A673 (cell line): ENCODE measurements at regions not wholly inside any gene's neighbourhood (a gene's known extent, or its start where the extent isn't known, plus 50 kb on each side); places are given as distances from the start of the nearest gene placed in this dataset.

ENCODE experiments used
- CTCF ChIP-seq: fragments of 300-800, 200-600 bp; sonication (generic); conservative IDR thresholded peaks from 2 replicates; pipeline ENCODE4 v1.5.1; 2017; ENCODE audit warnings: low read depth, mild to moderate bottlenecking, antibody characterized with exemption, low read length, moderate library complexity, mixed read lengths
- EZH2 ChIP-seq: fragments of 200-600 bp; sonication (generic); IDR thresholded peaks from 2 replicates; pipeline ENCODE4 v1.6.1; 2017; ENCODE audit warnings: borderline replicate concordance, low read depth, mild to moderate bottlenecking, mixed read lengths, antibody characterized with exemption, low read length; ENCODE audit not compliant: poor library complexity, severe bottlenecking

DNA sequence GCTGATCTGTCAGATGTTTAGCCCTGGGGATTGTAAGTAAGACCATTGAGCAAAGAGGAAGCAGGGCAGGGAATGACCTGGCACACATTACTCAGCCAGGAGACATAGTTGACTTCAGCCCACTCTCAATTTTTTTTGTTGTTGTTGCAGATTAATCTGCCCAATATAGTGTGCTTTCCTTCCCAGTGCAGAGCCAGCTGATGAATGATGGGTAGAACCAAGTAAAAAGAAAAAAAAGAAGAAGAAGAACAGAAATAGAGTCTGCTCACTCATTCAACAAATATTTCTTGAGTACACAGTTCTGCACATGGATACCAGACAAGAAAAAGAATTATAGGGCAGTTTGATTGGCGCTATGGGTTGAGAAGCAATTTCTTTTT lies 292.7 kb downstream of the ETS1 start:
- TF ChIP-seq CTCF: no peak
- no peak for TF ChIP-seq EZH2
